CD4-positive, alpha-beta T cell treated with Interleukin-4 for 4 hours (primary cell): ENCODE measurements at regions not wholly inside any gene's neighbourhood (a gene's known extent, or its start where the extent isn't known, plus 50 kb on each side); places are given as distances from the start of the nearest gene placed in this dataset.

Experiments used
- DNase-seq: peaks from one replicate; pipeline ENCODE4 v3.0.0-alpha.2; 2020

GRCh38 chr6:97822632-97823031, 539.6 kb upstream of the MMS22L start:
- no peak for DNase-seq

- DNase-seq: no peak
Observed at GRCh38 chr6:97841763-97842162, 558.7 kb upstream of the MMS22L start.

- no peak for DNase-seq
Observed at GRCh38 chr6:97842521-97842920, 559.5 kb upstream of the MMS22L start.

DNA sequence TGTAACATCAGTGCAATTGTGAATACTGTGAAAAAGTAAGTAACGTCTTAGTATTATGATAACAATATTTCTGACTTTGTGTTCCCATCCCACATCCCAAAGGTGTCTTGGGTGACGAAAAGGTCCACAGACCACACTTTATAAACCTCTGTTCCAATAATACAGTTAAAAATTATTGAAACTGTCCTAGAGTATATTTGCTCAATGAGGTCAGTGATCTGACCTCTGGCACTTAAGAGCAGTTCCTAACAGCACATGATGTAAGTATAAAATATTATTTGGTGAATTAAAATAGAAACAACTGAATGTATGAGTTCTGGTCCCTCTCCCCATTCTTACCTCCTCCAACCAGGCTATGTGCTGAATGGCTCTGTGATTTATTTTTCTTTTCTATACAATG, 566.4 kb upstream of the MMS22L start:
- no peak for DNase-seq

DNA sequence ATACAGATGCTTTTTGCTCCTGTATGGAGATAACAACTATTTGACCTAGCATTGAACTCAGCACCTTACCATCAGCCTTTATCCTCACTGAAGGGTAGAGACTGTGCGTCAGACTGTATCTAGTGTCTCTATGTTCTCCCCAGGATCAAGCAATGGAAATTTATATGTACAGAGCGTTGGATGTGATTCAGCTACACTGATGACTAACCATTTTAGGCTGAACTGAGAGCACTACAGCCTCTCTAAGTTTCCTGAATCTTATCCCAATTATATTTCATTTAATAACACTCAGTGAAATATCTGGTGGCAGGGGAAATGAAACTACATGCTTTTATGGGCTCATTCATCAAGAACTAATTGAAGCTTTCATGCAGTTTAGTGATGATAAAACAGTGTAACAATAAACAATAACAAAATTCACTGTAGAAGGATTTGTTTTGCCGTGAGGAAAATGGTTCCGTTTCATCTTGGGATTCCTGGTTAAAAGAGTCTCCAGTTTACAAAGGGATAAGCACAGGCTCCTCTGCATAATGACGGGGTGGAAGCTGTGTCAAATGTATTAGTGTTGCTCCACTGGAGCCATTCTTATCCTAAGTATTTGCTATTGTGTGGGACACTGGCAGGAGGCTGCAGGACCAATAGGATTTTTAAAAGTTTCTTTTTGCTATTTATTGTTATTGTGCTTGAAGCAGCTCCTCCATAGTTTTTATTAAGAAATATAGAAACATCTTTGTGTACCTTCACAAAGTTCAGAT, 567.6 kb upstream of the MMS22L start:
- no peak for DNase-seq

DNA sequence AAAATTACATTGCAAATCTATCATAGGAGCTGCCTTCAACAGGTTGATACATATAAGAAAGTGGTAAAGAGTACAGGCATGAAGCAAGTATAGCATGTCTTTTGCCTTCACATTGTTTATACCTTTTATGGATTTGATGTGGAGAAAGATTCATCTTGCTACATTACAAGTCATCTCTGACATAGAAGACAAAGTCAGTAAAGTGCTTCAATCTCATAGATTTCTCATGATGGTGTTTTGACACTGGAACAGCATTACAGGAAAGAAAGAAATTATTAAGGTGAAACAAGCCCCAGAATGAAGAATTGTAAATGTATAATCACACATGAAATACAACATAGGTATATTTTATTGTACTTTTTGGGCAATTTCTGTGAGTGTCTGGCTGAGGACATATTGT, 580.7 kb upstream of the MMS22L start:
- no peak for DNase-seq

GRCh38 chr6:97864366-97864765, 581.4 kb upstream of the MMS22L start:
- DNase-seq: no peak

GRCh38 chr6:97864826-97865225, 581.8 kb upstream of the MMS22L start:
- no peak for DNase-seq

GRCh38 chr6:97865612-97866011, 582.6 kb upstream of the MMS22L start:
- DNase-seq: no peak

DNA sequence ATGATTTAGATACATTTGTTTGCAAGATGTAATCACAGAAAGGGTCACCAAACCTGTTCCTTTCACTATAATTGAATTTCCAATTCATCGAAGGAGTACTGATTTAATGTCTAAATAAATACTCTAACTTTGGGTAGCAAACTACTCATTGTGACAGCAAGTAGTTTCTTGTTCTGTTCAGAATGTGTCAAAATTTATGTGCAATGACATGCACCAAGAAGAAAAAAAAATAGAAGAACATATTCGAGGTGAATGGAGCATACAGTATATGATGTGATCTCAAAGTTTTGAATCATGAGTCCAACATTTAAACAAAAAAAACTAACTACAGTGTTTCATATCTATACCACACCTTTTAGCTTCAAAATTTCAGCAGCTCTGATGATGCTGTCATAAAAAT, 583.6 kb upstream of the MMS22L start:
- DNase-seq: no peak

DNA sequence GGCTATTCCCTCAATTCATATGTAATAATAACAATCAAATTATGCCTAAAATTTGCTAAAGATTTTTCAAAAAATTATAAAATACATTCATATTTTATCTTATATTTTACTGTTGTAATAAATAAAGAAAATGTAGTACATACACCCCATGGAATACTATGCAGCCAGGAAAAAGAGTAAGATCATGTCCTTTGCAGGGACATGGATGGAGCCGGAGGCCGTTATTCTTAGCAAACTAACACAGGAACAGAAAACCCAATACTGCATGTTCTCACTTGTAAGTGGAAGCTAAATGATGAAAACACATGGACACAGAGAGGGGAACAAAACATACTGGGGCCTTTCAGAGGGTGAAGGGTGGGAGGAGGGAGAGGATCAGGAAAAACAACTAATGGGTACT, 584.2 kb upstream of the MMS22L start:
- no peak for DNase-seq

GRCh38 chr6:97870273-97870672, 587.3 kb upstream of the MMS22L start:
- no peak for DNase-seq

GRCh38 chr6:97876711-97877110, 593.7 kb upstream of the MMS22L start:
- DNase-seq: no peak

DNA sequence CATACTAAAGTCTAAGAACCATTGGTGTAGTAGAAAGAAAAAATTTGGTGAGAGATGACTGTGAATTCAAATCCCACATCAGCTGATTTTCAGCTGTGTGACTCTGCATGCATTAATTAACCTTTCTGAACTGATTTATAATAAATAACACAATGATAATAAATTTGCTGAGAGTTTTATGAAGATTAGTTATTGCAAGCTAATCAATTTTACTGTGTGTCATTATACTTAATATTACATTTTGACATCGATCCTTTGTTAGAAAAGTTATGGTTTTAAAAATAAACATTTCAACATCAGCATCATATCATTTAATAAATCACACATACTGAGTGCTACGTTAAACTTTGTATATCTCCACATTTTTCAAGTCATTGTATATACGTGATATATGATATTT, 599.7 kb upstream of the MMS22L start:
- DNase-seq: no peak

DNA sequence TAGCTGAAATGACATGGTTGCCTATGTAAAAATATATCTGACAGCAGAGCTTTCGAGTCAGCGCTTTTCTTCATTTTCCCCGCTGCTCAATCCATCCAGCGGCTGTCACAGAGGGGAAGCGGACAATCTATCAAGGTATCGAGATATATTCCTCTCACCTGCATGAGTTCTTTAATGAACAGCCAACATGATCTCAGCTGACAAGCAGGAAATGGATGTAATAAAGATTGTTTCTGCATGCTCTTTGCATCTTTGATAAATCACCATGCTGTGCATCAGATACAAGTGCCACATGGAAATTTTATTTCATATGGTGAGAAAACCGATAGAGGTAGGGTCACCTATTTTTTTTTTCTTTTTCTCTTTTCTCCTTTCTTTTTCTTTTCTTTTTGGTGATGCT, 602.3 kb upstream of the MMS22L start:
- DNase-seq: no peak

DNA sequence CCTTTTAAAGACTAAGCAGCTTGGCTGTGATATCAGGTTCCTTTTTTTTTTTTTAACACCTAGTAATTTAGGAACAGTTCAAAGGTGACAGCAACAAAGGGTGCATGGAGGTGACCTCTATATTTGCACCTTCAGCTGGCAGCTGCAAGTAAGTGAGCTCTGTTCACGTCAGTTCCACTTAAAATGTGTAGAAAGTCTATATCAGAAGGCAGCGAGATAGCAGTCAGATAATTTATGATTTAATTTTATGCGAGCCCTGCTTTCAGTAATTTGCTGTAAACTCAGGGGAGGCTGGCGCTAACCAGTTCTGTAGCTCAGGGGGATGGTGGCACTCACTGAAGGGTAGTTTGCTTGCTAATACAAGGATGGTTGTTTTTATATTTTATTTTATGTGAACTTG, 602.8 kb upstream of the MMS22L start:
- no peak for DNase-seq

DNA sequence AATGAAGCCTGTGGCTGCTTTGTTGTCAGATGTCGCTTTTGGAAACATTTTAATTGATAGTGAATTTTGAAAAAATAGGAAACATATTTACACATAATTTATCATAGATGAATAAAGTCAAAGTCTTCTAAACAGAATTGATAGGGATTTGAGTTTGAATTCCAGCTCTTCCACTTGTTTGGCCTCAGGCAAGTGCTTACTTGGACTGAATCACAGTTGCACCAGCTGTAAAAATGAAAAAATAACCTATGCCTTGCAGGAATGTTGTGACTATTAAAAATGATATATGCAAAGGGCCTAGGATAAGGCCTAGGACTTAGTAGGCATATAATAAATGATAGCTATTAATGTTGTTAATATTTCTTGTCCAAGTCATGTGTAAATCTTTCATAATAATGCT, 618.5 kb upstream of the MMS22L start:
- DNase-seq: no peak

DNA sequence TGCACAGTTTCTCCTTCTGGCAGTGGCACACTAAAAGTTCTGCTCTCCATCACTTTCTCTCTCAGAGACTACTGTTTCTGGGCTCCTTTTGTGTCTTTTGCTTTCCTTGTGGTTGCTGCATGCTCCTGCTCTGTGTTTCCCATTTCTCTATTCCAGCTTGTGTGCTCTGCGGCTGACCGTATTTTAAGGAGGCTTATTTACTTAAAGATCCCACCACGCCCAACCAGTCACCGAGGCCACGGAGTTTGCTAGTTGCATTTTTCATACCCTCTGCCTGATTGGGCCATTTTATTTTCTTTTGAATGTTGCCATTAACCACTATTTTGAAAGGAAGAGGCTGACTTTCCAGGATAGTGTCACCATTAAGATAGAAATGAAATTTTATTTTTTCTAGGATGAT, 626.4 kb upstream of the MMS22L start:
- DNase-seq: no peak

DNA sequence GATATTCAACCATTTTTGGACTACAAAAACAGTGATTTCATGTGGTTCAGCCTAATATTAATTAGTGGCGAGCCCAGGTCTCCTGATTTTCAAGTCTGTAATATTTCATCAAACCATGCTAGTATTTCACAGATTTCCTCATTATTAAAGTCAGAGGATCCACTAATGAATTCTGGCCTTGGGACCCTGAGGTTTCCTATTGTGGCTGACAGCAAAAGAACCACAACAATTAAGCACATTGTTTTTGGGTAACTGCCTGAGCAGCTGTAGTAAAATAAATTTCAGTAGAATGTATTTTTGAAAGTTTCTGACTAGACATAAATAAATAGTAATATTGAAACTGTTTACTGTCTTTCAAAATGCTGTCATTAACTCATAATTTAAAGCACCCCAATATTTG, 630.7 kb upstream of the MMS22L start:
- no peak for DNase-seq

- no peak for DNase-seq
Observed at GRCh38 chr6:97914912-97915311, 631.9 kb upstream of the MMS22L start.

GRCh38 chr6:97915537-97915936, 632.5 kb upstream of the MMS22L start:
- no peak for DNase-seq

DNA sequence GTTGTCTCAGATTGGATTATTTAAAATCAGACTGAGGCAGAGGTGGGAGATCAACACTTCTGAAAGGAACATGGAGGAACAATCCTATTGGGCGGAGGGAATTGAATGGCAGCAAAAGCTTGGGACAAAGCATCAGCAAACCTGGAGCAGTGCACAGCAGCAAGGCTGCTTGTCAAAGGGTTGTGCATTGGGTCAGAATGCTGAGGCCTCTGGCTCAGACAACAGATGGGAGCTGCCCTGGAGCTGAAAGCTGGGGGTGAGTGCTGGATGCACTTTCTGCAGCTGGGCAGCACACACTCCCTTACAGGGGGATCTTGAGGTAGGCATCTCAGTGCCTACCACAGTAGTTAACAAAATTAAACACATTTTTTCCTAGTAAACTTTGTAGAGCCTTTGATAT, 634.4 kb upstream of the MMS22L start:
- DNase-seq: no peak

- DNase-seq: no peak
Observed at GRCh38 chr6:97919046-97919445, 636.0 kb upstream of the MMS22L start.

GRCh38 chr6:97919631-97920030, 636.6 kb upstream of the MMS22L start:
- DNase-seq: no peak

GRCh38 chr6:97923249-97923648, 640.2 kb upstream of the MMS22L start:
- DNase-seq: no peak

DNA sequence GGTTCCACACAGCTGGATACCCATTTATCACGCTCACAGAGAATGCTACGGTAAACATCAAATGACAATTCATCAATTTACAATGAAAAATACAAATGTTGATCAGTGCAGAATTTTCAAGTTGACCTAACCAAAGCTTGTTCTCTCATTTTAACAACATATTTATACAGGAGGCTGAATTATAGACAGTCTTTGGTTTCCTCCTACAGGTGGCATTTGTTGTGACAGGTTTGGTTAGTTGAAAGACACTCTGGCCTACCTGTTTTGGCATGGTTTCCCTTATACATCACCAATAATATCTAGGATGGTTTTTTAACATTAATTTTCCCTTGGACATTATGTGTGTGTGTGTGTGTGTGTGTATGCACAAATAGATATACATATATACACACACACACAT, 642.5 kb upstream of the MMS22L start:
- DNase-seq: no peak
